ENCODE measurements at regions not wholly inside any gene's neighbourhood (a gene's known extent, or its start where the extent isn't known, plus 50 kb on each side); places are given as distances from the start of the nearest gene placed in this dataset.
"Not testable (repeated sequence)": the region's sequence is repeated elsewhere in the genome, so short reads cannot be mapped to it uniquely, and the experiment has no call there.

- Histone ChIP-seq H3K27me3 (ENCODE audit: insufficient read depth, poor library complexity, severe bottlenecking) (no peaks in the 10 kb centered on the region), H3K4me3 (replicated peaks; ENCODE audit: insufficient read depth, low read length) (no peak overlapping the region), H3K27ac (replicated peaks) (no peak overlapping the region)
- DNase-seq (ENCODE audit: low read depth in 1 of 2, low spot score in 1 of 2) = no peak
- no peak for TF ChIP-seq CTCF (IDR thresholded peaks at IDR 0.05; ENCODE audit: insufficient read depth, low read length)
- no peak for TF ChIP-seq POLR2AphosphoS5 (IDR thresholded peaks at IDR 0.05; ENCODE audit: low read depth)
- TF ChIP-seq SPI1 (IDR thresholded peaks at IDR 0.05; ENCODE audit: borderline replicate concordance, low read depth) = no peak
- no peak for TF ChIP-seq GABPA (IDR thresholded peaks at IDR 0.05; ENCODE audit: low read depth)
- TF ChIP-seq, protein P1, sequence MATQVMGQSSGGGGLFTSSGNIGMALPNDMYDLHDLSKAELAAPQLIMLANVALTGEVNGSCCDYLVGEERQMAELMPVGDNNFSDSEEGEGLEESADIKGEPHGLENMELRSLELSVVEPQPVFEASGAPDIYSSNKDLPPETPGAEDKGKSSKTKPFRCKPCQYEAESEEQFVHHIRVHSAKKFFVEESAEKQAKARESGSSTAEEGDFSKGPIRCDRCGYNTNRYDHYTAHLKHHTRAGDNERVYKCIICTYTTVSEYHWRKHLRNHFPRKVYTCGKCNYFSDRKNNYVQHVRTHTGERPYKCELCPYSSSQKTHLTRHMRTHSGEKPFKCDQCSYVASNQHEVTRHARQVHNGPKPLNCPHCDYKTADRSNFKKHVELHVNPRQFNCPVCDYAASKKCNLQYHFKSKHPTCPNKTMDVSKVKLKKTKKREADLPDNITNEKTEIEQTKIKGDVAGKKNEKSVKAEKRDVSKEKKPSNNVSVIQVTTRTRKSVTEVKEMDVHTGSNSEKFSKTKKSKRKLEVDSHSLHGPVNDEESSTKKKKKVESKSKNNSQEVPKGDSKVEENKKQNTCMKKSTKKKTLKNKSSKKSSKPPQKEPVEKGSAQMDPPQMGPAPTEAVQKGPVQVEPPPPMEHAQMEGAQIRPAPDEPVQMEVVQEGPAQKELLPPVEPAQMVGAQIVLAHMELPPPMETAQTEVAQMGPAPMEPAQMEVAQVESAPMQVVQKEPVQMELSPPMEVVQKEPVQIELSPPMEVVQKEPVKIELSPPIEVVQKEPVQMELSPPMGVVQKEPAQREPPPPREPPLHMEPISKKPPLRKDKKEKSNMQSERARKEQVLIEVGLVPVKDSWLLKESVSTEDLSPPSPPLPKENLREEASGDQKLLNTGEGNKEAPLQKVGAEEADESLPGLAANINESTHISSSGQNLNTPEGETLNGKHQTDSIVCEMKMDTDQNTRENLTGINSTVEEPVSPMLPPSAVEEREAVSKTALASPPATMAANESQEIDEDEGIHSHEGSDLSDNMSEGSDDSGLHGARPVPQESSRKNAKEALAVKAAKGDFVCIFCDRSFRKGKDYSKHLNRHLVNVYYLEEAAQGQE (IDR thresholded peaks at IDR 0.05; ENCODE audit: insufficient replicate concordance, low read depth) = no peak
Observed at GRCh38 chr4:147110473-147111367, 165.1 kb upstream of the TTC29 start.

DNA sequence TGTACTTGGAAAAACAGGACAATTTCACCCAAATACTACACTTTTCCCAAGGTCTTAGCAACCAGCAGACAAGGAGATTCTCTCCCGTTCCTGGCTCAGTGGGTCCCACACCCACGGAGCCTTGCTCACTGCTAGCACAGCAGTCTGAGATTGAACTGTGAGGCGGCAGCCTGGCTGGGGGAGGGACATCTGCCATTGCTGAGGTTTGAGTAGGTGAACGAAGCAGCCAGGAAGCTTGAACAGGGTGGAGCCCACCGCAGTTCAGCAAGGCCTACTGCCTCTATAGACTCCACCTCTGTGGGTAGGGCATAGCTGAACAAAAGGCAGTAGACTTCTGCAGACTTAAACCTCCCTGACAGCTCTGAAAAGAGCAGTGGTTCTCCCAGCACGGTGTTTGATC, 166.5 kb upstream of the TTC29 start:
- H3K27ac ChIP-seq (replicated peaks); H3K27me3 ChIP-seq (ENCODE audit: insufficient read depth, poor library complexity, severe bottlenecking); H3K4me3 ChIP-seq (replicated peaks; ENCODE audit: insufficient read depth, low read length); DNase-seq (ENCODE audit: low read depth in 1 of 2, low spot score in 1 of 2): not testable (repeated sequence)

- Histone ChIP-seq H3K27ac (replicated peaks) (no peak overlapping the region), H3K4me3 (replicated peaks; ENCODE audit: insufficient read depth, low read length) (no peak overlapping the region), H3K27me3 (ENCODE audit: insufficient read depth, poor library complexity, severe bottlenecking) (no peaks in the 10 kb centered on the region)
- TF ChIP-seq CTCF (IDR thresholded peaks at IDR 0.05; ENCODE audit: insufficient read depth, low read length) (no peak), SPI1 (IDR thresholded peaks at IDR 0.05; ENCODE audit: borderline replicate concordance, low read depth) (no peak), GABPA (IDR thresholded peaks at IDR 0.05; ENCODE audit: low read depth) (no peak), POLR2AphosphoS5 (IDR thresholded peaks at IDR 0.05; ENCODE audit: low read depth) (no peak)
- TF ChIP-seq, protein P1 (IDR thresholded peaks at IDR 0.05; ENCODE audit: insufficient replicate concordance, low read depth) = no peak
- DNase-seq (ENCODE audit: low read depth in 1 of 2, low spot score in 1 of 2) = no peak
Observed at GRCh38 chr4:147117431-147117830, 171.8 kb upstream of the TTC29 start.

GRCh38 chr4:147118528-147118927, 172.9 kb upstream of the TTC29 start:
- TF ChIP-seq, protein P1 (IDR thresholded peaks at IDR 0.05; ENCODE audit: insufficient replicate concordance, low read depth) = no peak
- TF ChIP-seq POLR2AphosphoS5 (IDR thresholded peaks at IDR 0.05; ENCODE audit: low read depth) (no peak), GABPA (IDR thresholded peaks at IDR 0.05; ENCODE audit: low read depth) (no peak), CTCF (IDR thresholded peaks at IDR 0.05; ENCODE audit: insufficient read depth, low read length) (no peak), SPI1 (IDR thresholded peaks at IDR 0.05; ENCODE audit: borderline replicate concordance, low read depth) (no peak)
- DNase-seq (ENCODE audit: low read depth in 1 of 2, low spot score in 1 of 2) = no peak
- no peak overlapping the region for H3K27ac ChIP-seq (replicated peaks)

More at GRCh38 chr4:147118528-147118927, 172.9 kb upstream of the TTC29 start:
- no peak overlapping the region for H3K4me3 ChIP-seq (replicated peaks; ENCODE audit: insufficient read depth, low read length)
- no peaks in the 10 kb centered on the region for H3K27me3 ChIP-seq (ENCODE audit: insufficient read depth, poor library complexity, severe bottlenecking)
